ENCODE measurements at regions not wholly inside any gene's neighbourhood (a gene's known extent, or its start where the extent isn't known, plus 50 kb on each side); places are given as distances from the start of the nearest gene placed in this dataset.

DNA sequence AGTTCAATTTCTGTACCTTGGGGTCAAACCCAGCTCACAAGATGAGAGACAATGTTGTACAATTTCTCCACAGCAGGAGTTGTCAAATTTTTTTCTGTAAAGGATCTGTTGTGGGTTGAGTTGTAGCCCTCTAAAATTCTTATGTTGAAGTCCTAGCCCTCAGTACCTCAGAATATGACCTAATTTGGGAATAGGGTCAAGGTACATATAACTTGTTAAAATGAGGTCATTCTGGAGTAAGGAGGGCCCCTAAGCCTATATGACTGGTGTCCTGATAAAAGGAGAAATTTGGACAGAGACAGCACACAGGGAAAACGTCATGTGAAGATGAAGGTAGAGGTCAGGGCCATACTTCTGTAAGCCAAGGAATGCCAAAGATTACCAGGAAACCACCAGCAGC, 264.9 kb downstream of the TTC8 start:
- TF ChIP-seq, protein P1, sequence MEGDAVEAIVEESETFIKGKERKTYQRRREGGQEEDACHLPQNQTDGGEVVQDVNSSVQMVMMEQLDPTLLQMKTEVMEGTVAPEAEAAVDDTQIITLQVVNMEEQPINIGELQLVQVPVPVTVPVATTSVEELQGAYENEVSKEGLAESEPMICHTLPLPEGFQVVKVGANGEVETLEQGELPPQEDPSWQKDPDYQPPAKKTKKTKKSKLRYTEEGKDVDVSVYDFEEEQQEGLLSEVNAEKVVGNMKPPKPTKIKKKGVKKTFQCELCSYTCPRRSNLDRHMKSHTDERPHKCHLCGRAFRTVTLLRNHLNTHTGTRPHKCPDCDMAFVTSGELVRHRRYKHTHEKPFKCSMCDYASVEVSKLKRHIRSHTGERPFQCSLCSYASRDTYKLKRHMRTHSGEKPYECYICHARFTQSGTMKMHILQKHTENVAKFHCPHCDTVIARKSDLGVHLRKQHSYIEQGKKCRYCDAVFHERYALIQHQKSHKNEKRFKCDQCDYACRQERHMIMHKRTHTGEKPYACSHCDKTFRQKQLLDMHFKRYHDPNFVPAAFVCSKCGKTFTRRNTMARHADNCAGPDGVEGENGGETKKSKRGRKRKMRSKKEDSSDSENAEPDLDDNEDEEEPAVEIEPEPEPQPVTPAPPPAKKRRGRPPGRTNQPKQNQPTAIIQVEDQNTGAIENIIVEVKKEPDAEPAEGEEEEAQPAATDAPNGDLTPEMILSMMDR (IDR thresholded peaks at IDR 0.05) = no peak
- no peak for TF ChIP-seq POLR2A (IDR thresholded peaks at IDR 0.05)
